GM12878 (cell line): ENCODE measurements at regions not wholly inside any gene's neighbourhood (a gene's known extent, or its start where the extent isn't known, plus 50 kb on each side); places are given as distances from the start of the nearest gene placed in this dataset.

Experiments used
- ATAC-seq: fragments of 200-7000 bp; cut with Tn5 transposase; 3 replicates; pipeline ENCODE4 v1.9.1; 2020; ENCODE audit warnings: mild to moderate bottlenecking, moderate library complexity
- BruUV-seq: library from RNA; stranded (reverse); fragments of 400-500 nt; replicated peaks from 2 replicates; lab custom pipeline; 2021; lab: Mats Ljungman, UMichigan
- CTCF ChIA-PET: fragments of 300-600 bp; sonication (Branson Sonifier 250); formaldehyde crosslinking; extraction: SDS; loops from one replicate; lab custom pipeline; 2021; ENCODE audit warnings: inconsistent platforms; lab: Yijun Ruan, JAX
- POLR2A ChIA-PET: fragments of 350-600 bp; formaldehyde crosslinking; extraction: SDS; loops from one replicate; lab custom pipeline; 2021; ENCODE audit warnings: inconsistent platforms; lab: Charles Lee
- RAD21 ChIA-PET: fragments of 300-600 bp; sonication (Branson Sonifier 250); formaldehyde crosslinking; loops from one replicate; lab custom pipeline; 2023; ENCODE audit warnings: antibody characterized with exemption; ENCODE audit not compliant: unreplicated experiment; lab: Charles Lee
- SMC1A ChIA-PET: fragments of 300-600 bp; sonication (Branson Sonifier 250); formaldehyde crosslinking; loops from one replicate; lab custom pipeline; 2023; ENCODE audit not compliant: unreplicated experiment, uncharacterized antibody; lab: Charles Lee
- DNase-seq: peaks from one replicate; pipeline ENCODE4 v3.0.0-alpha.2; 2011; ENCODE audit warnings: low read depth, low spot score
- FAIRE-seq: peaks from 3 replicates; lab custom pipeline; 2011; peaks lifted over from hg19 to GRCh38; lab: Jason Lieb, UNC
- H2AFZ ChIP-seq: 2 replicates; pipeline ENCODE4 v1.6.0; 2011; ENCODE audit warnings: low read depth, low read length, control low read depth; ENCODE audit not compliant: control insufficient read depth
- H3K27ac ChIP-seq: 2 replicates; pipeline ENCODE4 v1.5.1; 2011; ENCODE audit warnings: control low read depth; ENCODE audit not compliant: control insufficient read depth, insufficient read depth
- H3K27me3 ChIP-seq, 2 experiments: replicated peaks in 1 of 2; 2 replicates each; pipeline versions ENCODE4 v1.6.0 to v1.6.1; 2011; ENCODE audit warnings: low read length in 1 of 2; ENCODE audit not compliant: control insufficient read depth in 2 of 2, insufficient read depth in 2 of 2
- H3K36me3 ChIP-seq, 2 experiments: 2 replicates each; pipeline ENCODE4 v1.5.1; 2011; ENCODE audit warnings: low read length in 1 of 2; ENCODE audit not compliant: control insufficient read depth in 2 of 2, insufficient read depth in 2 of 2
- H3K4me1 ChIP-seq: 2 replicates; pipeline ENCODE4 v1.6.1; 2011; ENCODE audit warnings: mild to moderate bottlenecking, low read length, moderate library complexity, mixed read lengths; ENCODE audit not compliant: control insufficient read depth, insufficient read depth
- H3K4me2 ChIP-seq: 2 replicates; pipeline ENCODE4 v1.6.0; 2011; ENCODE audit warnings: control low read depth; ENCODE audit not compliant: control insufficient read depth, insufficient read depth
- H3K4me3 ChIP-seq: fragments of 200-600 bp; sonication (generic); 2 replicates; pipeline ENCODE4 v1.5.1; 2016
- H3K79me2 ChIP-seq: 2 replicates; pipeline ENCODE4 v1.6.0; 2011; ENCODE audit warnings: low read length; ENCODE audit not compliant: control insufficient read depth, insufficient read depth
- H3K9ac ChIP-seq: 2 replicates; pipeline ENCODE4 v1.8.0; 2011; ENCODE audit warnings: low read length, control low read depth, mixed read lengths; ENCODE audit not compliant: control insufficient read depth, insufficient read depth
- H3K9me3 ChIP-seq: replicated peaks from 3 replicates; pipeline ENCODE4 v1.5.1; 2011; ENCODE audit warnings: mild to moderate bottlenecking, low read length; ENCODE audit not compliant: control insufficient read depth, insufficient read depth
- H4K20me1 ChIP-seq: 2 replicates; pipeline ENCODE4 v1.6.0; 2011; ENCODE audit not compliant: control insufficient read depth, insufficient read depth
- CHD4 ChIP-seq: fragments of 200-600 bp; sonication (generic); IDR thresholded peaks from 2 replicates; pipeline ENCODE4 v1.6.1; 2016; ENCODE audit warnings: mild to moderate bottlenecking
- EED ChIP-seq: sonication (generic); IDR thresholded peaks from 2 replicates; pipeline ENCODE4 v1.6.1; 2016; ENCODE audit warnings: antibody characterized with exemption, low read depth
- GATAD2B ChIP-seq: fragments of 450-650 bp; conservative IDR thresholded peaks from 2 replicates; pipeline ENCODE4 v1.6.1; 2017; ENCODE audit warnings: low read depth, mild to moderate bottlenecking, moderate library complexity
- JUNB ChIP-seq: IDR thresholded peaks from 2 replicates; pipeline ENCODE4 v1.6.1; 2016; ENCODE audit warnings: antibody characterized with exemption, mild to moderate bottlenecking
- NR2C1 ChIP-seq: fragments of 450-650 bp; IDR thresholded peaks from 2 replicates; pipeline ENCODE4 v1.6.1; 2017; ENCODE audit warnings: antibody characterized with exemption, mild to moderate bottlenecking, moderate library complexity
- POLR2A ChIP-seq: IDR thresholded peaks from 2 replicates; pipeline ENCODE4 v1.6.1; 2011; ENCODE audit warnings: low read depth, mild to moderate bottlenecking, low read length
- RBBP5 ChIP-seq: fragments of 200-600 bp; sonication (generic); conservative IDR thresholded peaks from 2 replicates; pipeline ENCODE4 v1.6.1; 2016
- WGBS: methylation state at CpG from one replicate; pipeline ENCODE4 v1.1.6; 2016; ENCODE audit warnings: low lambda C conversion rate; ENCODE audit not compliant: insufficient replicate concordance, insufficient coverage; ENCODE audit errors: missing lambda C conversion rate; 5-methylcytosine and 5-hydroxymethylcytosine counted together
- in situ Hi-C: fragments of 300-500 bp; cut with MboI; formaldehyde crosslinking; loops from 9 replicates; pipeline ENCODE4 v1.14.3; 2018; ENCODE audit warnings: mixed read lengths
- intact Hi-C: fragments of 100-400 bp; cut with micrococcal nuclease; formaldehyde crosslinking; loops from one replicate; pipeline ENCODE4 v1.14.2; 2022; ENCODE audit not compliant: unreplicated experiment
- TF ChIP-seq, protein P1 (sequence below): fragments of 450-650 bp; IDR thresholded peaks from 2 replicates; pipeline ENCODE4 v1.6.1; 2016; ENCODE audit warnings: mild to moderate bottlenecking

DNA sequence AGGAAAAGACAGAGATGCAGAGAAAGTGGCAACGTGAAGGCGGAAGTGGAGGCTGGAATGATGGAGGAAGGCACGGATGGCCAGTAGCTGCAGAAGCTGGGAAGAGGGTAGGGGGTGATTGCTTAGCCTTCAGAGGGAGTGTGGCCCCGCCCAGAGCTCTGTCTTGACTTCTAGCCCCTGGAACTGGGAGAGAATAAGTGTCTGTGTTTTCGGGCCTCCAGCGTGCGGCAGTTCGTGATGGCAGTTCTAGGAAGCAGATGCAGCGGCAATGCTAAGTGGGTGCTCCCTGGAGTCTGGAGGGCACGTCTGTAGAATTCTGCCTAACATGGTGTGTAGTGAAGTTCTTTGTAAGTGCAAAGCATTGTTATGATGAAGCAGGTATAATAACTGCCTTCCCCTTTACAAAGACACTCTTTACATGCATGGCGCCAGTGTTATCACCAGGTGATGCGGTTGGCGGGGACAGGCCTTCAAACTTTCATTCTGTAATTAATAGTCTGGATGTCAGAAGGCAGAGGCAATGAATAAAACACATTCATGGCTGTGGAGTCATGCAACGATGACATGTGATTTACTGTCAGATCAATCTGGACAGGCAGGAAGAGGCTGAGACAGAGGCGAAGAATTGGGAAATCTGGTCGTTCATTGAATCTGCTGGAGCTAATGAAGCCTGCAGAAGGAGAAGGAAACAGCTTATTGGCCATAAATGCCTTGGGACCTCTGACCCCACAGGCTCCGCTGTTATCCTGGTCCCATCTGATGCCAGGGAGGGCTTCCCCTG lies 228.6 kb downstream of the GLRX3 start:
- ATAC-seq (no peak), FAIRE-seq (no peak), DNase-seq (no peak)
- WGBS = 29% methylated on average over 17 of the region's 17 CpGs
- Histone ChIP-seq H3K4me3 (no peak overlapping the region), H3K36me3 (no peaks in the 10 kb centered on the region), H3K9ac (no peak overlapping the region), H3K4me2 (no peak overlapping the region), H3K79me2 (no peaks in the 10 kb centered on the region), H4K20me1 (no peaks in the 10 kb centered on the region), H3K9me3 (no peaks in the 10 kb centered on the region), H3K4me1 (no peaks in the 10 kb centered on the region), H3K27ac (no peak overlapping the region), H3K27me3 (no peaks in the 10 kb centered on the region), H2AFZ (no peak overlapping the region)
- no TSS peak for BruUV-seq
- intact Hi-C loops = no loop called here
- RAD21 ChIA-PET = no interaction called here
- in situ Hi-C loops = no loop called here
- POLR2A ChIA-PET = no interaction called here
- SMC1A ChIA-PET = no interaction called here
- TF ChIP-seq CHD4 = no peak
- TF ChIP-seq, protein P1, sequence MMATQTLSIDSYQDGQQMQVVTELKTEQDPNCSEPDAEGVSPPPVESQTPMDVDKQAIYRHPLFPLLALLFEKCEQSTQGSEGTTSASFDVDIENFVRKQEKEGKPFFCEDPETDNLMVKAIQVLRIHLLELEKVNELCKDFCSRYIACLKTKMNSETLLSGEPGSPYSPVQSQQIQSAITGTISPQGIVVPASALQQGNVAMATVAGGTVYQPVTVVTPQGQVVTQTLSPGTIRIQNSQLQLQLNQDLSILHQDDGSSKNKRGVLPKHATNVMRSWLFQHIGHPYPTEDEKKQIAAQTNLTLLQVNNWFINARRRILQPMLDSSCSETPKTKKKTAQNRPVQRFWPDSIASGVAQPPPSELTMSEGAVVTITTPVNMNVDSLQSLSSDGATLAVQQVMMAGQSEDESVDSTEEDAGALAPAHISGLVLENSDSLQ = no peak
- TF ChIP-seq NR2C1 = no peak
- TF ChIP-seq GATAD2B = no peak
- CTCF ChIA-PET = no interaction called here

DNA sequence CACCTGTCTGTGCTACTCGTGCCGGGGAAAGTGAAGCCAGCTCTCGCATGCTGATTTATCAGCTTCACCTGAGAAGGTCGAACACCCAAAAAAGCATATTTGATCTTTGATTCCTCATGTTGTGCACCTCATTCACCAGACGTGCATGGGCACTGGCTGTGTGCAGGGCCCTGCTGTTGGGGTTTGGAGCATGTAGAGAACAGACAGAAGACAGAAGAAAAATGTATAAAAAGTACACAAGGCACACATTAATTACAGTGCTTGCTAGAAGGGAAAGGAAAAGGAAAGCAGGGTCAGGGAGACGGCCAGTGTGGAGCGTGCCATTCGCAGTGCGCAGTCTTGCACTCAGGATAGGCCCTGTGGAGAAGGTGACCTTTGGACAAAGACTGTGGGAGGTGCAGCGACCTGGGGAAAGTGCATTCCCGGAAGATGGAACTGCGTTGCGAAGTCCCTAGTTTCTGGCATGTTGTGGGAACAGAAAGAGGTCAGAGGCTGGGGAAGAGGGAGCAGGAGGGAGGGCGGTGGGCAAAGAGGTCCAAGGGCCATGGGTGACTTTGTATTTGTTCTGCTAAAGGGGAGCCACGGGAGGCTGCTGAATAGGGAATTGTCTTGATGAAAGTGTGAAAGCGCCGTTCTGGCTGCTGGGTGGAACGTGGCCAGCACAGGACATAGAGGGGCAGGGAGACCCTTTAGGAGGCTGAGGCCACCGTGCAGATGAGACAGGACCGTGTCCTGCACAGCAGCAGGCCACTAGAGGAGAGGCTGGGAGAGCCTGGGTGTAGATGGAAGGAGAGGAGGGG lies 232.8 kb downstream of the GLRX3 start:
- 19% methylated on average over 20 of the region's 20 CpGs for WGBS
- Histone ChIP-seq H3K79me2 (no peaks in the 10 kb centered on the region), H3K9ac (no peak overlapping the region), H3K27me3 (no peaks in the 10 kb centered on the region), H3K27ac (no peak overlapping the region), H3K4me1 (no peaks in the 10 kb centered on the region), H3K36me3 (no peaks in the 10 kb centered on the region), H3K4me3 (no peak overlapping the region), H2AFZ (no peak overlapping the region), H3K9me3 (no peaks in the 10 kb centered on the region), H4K20me1 (no peaks in the 10 kb centered on the region), H3K4me2 (no peak overlapping the region)
- BruUV-seq = no TSS peak
- intact Hi-C loops = no loop called here
- no peak for TF ChIP-seq EED
- no peak for TF ChIP-seq POLR2A
- no peak for TF ChIP-seq RBBP5
- no peak for TF ChIP-seq JUNB
- DNase-seq = no peak
- RAD21 ChIA-PET = no interaction called here
- CTCF ChIA-PET = no interaction called here
- in situ Hi-C loops = no loop called here
- SMC1A ChIA-PET = no interaction called here
- no peak for ATAC-seq
- no peak for FAIRE-seq
- POLR2A ChIA-PET = no interaction called here
